HG03175 (cell line): ENCODE measurements at regions not wholly inside any gene's neighbourhood (a gene's known extent, or its start where the extent isn't known, plus 50 kb on each side); places are given as distances from the start of the nearest gene placed in this dataset.

Experiments
- ATAC-seq: cut with Tn5 transposase; IDR thresholded peaks from one replicate; pipeline ENCODE4 v1.9.1; 2021; ENCODE audit warnings: mild to moderate bottlenecking, moderate library complexity; ENCODE audit not compliant: unreplicated experiment

- no peak for ATAC-seq
These were observed 362.3 kb downstream of the FAM170A start for GRCh38 chr5:119991625-119992024.

GRCh38 chr5:119996128-119996527 is 366.8 kb downstream of the FAM170A start:
- no peak for ATAC-seq

DNA sequence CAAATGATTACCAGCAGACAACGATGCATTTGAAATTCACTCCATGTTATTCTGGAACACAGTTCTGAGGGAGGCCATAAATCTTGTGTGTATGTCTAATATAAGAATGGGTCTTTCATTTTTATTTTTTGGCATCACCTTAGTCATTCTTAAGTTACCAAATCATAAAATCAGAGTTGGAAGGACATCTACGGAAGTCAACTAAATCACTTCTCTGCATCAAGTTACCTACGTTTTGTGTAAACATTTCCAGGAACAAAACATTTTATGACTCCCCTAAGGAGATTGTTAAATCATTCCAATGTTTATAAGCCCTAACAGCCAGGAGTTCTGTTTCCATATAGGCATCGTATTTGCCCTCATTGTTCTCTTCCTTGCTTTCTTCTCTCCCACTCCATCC is 378.2 kb downstream of the FAM170A start:
- no peak for ATAC-seq

GRCh38 chr5:120012431-120012830 is 383.1 kb downstream of the FAM170A start:
- no peak for ATAC-seq

DNA sequence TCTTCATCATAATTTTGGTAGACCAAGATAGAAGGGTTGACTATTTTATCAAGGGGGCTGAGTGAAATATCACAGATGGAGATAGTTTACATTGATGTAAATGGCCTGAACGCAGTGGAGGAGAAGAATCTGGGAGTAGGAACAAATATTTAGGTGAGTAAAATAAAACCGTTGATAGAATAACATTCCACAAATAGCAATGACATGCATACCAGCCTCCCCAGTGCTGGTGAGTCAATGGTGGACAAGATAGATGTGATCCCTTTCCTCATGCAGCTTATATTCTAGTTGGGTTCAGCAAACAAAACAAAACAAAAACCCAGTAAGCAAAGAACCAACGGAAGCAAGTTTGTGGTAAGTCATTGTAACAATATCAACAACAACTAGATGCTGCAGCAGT is 385.2 kb downstream of the FAM170A start:
- ATAC-seq = no peak

DNA sequence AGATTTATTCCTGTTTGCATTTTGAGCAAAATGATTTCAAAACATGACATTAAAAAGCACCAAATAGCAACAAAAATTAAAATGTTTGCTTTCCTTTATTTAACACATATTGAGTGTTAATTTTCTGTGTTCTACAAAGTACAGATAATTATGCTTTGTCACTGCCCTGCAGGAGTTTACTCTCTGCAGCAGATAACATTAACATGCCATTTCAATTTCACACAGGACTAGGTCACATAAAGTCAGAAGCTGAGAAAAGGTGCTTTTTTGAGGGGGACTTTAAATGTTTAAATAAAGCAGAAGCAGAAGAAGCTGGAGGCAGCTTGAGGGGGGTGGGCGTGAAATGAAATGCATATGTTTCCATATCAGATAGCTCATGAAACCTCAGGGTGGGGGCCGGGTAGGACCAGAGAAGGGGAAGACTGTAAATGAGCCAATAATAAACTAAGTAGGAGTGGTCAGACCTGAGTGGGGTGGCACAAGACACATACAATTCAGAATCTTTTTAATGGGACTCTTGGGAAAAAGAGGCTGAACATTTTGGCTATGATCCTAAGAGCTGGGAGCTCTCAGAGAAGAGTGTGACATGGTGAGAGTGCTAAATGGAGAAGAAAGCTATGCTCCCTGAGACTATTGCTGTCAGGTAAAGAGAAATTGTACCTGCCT is 387.5 kb downstream of the FAM170A start:
- no peak for ATAC-seq

DNA sequence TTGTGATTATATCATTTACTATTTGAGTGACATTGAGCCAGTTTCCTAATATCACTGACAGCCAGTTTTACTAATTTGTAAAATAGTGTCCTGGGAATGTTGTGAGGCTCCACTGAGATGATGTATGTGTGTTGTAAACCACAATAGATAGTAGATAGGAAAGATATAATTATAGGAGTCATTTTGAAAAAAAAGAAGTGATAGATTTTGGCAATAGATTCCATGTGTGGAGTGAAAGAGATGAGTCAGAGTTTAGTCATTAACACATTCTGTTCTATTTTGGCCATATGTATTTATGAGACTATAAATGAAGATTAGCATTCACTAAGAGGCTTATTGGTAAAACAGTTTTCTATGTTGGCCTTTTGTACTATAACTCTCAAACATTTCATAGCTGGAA is 388.2 kb downstream of the FAM170A start:
- ATAC-seq = no peak

- ATAC-seq = no peak
These were observed 405.8 kb downstream of the FAM170A start for GRCh38 chr5:120035181-120035580.

DNA sequence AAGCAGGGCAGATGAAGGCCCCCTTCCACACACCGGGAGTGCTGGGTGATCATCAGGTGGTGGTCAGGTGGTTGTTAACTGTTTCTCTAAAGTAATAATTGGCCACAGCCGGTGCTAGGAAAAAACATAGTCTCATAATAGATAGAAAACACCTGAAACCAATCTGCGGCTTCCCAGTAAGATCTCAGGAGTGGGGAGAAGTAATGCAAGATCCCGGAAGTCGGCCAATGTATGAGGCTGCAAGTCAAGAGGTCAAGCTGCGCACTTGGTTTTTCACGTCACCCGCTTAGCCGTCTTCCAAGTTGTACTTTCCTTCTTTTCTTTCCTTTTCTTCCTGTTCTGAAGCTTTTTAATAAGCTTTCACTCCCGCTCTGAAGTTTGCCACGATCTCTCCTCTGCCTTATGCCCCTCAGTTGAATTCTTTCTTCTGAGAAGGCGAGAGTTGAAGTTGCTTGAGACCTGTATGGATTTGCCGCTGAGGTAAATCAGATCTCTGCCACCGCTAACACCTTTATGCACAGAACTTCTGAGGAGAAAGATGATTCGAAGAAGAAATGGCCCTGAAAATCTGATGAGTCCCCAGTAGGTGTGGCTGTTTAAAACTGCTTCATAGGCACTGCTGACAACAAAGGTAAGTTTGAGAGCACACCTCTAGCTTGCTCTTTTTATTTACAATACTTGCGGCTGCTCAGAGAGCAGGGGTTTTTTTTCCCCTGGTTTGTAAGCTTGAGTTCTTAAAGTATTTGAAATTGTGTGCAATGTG is 406.6 kb downstream of the FAM170A start:
- no peak for ATAC-seq

DNA sequence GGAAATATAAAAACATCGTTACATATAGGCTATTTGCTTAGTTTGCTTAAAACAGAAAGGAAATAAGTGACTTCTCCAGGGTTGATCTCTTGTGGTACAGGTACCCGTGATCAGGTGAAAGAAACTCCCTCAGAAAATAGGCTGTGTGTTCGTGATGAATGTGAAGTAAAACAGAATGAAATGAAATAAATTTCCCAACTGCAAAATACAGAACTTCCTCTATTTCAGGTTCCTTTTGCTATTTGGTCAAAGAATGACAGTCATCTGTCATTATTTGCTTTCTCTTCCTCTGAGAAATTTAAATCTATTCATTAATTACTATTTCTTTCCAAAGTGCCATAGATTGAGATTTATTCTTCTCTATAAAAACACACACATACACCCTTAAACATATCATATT is 408.1 kb downstream of the FAM170A start:
- no peak for ATAC-seq

DNA sequence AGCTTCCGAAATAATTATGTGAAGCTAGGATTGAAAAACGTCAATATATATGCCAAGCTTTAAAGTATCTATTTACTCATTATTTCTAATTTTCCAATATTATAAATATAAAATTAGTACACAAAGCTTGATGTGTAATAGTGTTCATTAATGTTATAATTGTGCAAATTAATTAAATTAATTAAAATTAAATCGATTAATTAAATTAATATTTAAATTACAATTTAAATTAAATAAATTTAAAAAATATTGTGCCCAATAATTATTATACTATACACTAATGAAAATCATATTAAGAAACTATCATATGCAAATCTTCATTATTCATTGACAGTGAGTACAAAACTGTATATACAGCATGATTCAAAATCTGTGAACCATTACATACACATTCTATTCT is 409.8 kb downstream of the FAM170A start:
- ATAC-seq = no peak

- ATAC-seq = no peak
These were observed 414.1 kb downstream of the FAM170A start for GRCh38 chr5:120043431-120043830.

DNA sequence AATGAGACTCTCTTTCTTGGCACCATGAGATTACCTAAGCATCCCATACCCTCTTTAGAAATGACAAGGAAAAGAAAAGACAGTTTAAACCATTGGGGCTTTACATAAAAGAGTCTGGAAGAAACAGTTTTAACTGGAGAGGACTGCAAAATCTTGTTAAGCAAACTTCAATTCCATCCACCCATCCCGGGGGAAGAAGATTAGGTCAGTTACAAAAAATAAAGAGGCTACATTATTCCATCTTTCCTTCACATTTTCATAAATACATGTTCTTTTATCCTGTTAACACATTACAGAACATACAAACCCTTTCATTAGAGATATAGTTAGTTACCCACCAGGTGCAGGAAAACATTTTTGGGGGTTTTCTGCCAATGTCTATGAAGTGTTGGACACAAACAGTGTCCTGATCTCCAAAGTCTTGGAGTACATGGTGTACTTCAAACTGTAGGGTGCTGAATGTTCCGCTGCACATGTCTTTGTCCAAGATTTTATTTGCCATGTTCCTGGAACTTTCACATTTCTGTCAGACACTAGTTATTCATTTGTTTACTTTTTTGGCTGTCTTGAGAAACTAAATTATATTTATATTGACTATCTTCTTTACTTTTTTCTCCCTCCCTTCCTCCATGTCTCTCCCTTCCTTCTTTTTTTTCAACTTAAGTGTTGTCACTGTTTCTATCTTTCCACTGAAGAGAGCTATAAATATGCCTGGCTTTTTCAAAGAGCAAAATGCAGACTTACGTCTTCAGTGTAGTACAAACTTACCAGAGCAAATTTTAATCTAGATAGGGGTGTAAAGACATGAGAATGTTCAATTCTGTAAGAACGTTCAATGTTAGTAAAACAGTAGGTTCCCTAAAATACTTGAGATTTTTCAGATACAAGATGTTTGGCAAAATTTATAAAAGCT is 410.9 kb upstream of the PRR16 start:
- no peak for ATAC-seq

GRCh38 chr5:120053841-120054240 is 410.3 kb upstream of the PRR16 start:
- ATAC-seq = no peak

DNA sequence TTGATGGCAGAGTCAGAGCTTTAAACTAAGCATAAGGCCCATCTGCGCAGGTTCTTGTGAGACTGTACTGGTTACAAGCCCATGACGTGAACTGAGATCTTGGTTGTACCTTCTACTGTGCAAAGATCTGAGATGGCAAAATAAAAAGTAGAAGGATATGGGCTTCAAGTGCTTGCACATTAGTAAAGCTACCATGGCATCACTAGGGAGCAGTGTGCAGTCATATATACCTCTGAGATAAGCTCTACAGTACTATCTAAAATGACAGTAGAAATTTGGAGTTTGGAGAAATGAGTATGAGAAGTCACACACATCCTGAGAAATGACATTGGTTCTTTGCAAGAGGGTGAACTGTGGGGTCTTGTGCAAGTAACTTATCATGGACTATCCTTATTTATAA is 408.2 kb upstream of the PRR16 start:
- ATAC-seq = no peak

GRCh38 chr5:120062515-120062917 is 401.6 kb upstream of the PRR16 start:
- no peak for ATAC-seq

- ATAC-seq = no peak
These were observed 391.9 kb upstream of the PRR16 start for GRCh38 chr5:120072068-120072761.

GRCh38 chr5:120073722-120074121 is 390.4 kb upstream of the PRR16 start:
- no peak for ATAC-seq

DNA sequence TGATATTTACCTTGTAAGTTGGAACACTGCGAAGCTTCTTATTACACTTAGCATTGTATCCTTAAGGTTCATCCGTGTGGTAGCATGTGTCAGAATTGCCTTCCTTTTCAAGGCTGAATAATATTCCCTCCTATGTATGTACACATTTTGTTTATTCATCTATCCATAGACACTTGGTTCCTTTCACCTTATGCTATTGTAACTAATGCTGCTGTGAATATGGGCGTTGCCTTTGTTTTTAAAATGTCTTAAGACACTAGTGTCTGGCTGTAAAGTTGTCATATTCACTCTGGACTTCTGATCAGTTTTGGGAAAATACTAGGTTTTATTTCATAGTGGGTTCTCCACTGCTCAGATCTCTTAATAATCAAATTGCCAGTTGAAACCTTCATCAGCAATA is 383.3 kb upstream of the PRR16 start:
- ATAC-seq = no peak

GRCh38 chr5:120082316-120083068 is 381.6 kb upstream of the PRR16 start:
- ATAC-seq = no peak
